ENCODE measurements at regions not wholly inside any gene's neighbourhood (a gene's known extent, or its start where the extent isn't known, plus 50 kb on each side); places are given as distances from the start of the nearest gene placed in this dataset.

GRCh38 chr15:55084673-55085072, 112.1 kb downstream of the RSL24D1 start:
- no peak for TF ChIP-seq CTCF (conservative IDR thresholded peaks at IDR 0.05)
- TF ChIP-seq ZFX (IDR thresholded peaks at IDR 0.05) = no peak
